KMS-11 (cell line): ENCODE measurements at regions not wholly inside any gene's neighbourhood (a gene's known extent, or its start where the extent isn't known, plus 50 kb on each side); places are given as distances from the start of the nearest gene placed in this dataset.
A peak's percentile ranks its signal among the peaks of the same experiment; 100 is the strongest.

Experiments
- H2AFZ ChIP-seq: fragments of 200-600 bp; sonication (generic); 2 replicates; pipeline ENCODE4 v1.6.1; 2016; ENCODE audit warnings: antibody characterized with exemption, mixed run types, low read depth
- H3K27ac ChIP-seq: fragments of 200-600 bp; sonication (generic); 2 replicates; pipeline ENCODE4 v1.6.1; 2016; ENCODE audit warnings: mild to moderate bottlenecking, mixed run types
- H3K27me3 ChIP-seq: fragments of 200-600 bp; sonication (generic); 2 replicates; pipeline ENCODE4 v1.6.1; 2017; ENCODE audit warnings: mild to moderate bottlenecking, low read depth, mixed run types, moderate library complexity; ENCODE audit not compliant: insufficient read depth
- H3K36me3 ChIP-seq: fragments of 200-600 bp; sonication (generic); 2 replicates; pipeline ENCODE4 v1.6.1; 2017; ENCODE audit warnings: mild to moderate bottlenecking, mixed run types; ENCODE audit not compliant: insufficient read depth
- H3K4me1 ChIP-seq: fragments of 200-600 bp; sonication (generic); 2 replicates; pipeline ENCODE4 v1.6.1; 2016; ENCODE audit warnings: mild to moderate bottlenecking, low read depth, mixed run types; ENCODE audit not compliant: poor library complexity, severe bottlenecking
- H3K4me2 ChIP-seq: fragments of 200-600 bp; sonication (generic); 2 replicates; pipeline ENCODE4 v1.7.0; 2016; ENCODE audit warnings: mild to moderate bottlenecking, mixed run types
- H3K4me3 ChIP-seq: fragments of 200-600 bp; sonication (generic); IDR thresholded peaks from 2 replicates; pipeline ENCODE4 v1.6.1; 2017; ENCODE audit warnings: low read depth, low read length, mixed read lengths; ENCODE audit not compliant: insufficient read depth
- H3K79me2 ChIP-seq: fragments of 200-600 bp; sonication (generic); 2 replicates; pipeline ENCODE4 v1.6.1; 2016; ENCODE audit warnings: low read depth, mixed run types; ENCODE audit not compliant: insufficient read depth
- H3K9ac ChIP-seq: fragments of 200-600 bp; sonication (generic); 2 replicates; pipeline ENCODE4 v1.6.1; 2016; ENCODE audit warnings: mild to moderate bottlenecking, mixed run types
- H4K20me1 ChIP-seq: fragments of 200-600 bp; sonication (generic); 2 replicates; pipeline ENCODE4 v1.6.1; 2016; ENCODE audit warnings: mild to moderate bottlenecking, mixed run types; ENCODE audit not compliant: insufficient read depth
- CTCF ChIP-seq: fragments of 200-600 bp; sonication (generic); conservative IDR thresholded peaks from 2 replicates; pipeline ENCODE4 v1.6.1; 2017; ENCODE audit warnings: low read depth, mild to moderate bottlenecking, antibody characterized with exemption, low read length, moderate library complexity, mixed read lengths

DNA sequence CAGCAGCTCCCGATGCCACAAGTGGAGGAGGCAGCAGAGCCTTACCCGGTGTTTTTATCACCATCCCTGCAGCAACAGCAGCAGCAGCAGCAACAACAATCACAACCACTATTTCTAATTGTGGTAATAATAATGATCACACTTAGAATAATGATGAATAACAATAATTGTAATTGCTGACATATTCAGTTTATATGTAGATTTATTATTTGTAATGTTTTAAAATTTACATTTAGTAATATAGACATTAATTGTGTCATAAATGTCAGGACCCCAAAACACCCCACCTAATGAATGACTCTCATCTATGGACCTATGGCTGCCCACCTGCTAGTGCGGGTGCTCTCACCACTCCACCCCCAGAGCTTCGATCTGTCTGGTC is 170.0 kb downstream of the AHSP start:
- Histone ChIP-seq H2AFZ (no peak overlapping the region), H3K9ac (no peak overlapping the region), H3K4me3 (no peak overlapping the region), H3K4me1 (peaks cover 14% of the 10 kb centered on the region), H3K27me3 (no peaks in the 10 kb centered on the region), H3K36me3 (no peaks in the 10 kb centered on the region), H3K4me2 (no peak overlapping the region), H3K27ac (no peak overlapping the region), H3K79me2 (no peaks in the 10 kb centered on the region), H4K20me1 (no peaks in the 10 kb centered on the region)
- TF ChIP-seq CTCF: no peak

- no peaks in the 10 kb centered on the region; the same call in 1 of the 2 replicates for H3K36me3 ChIP-seq
Observed at GRCh38 chr16:31698901-31699300, 171.2 kb downstream of the AHSP start.

DNA sequence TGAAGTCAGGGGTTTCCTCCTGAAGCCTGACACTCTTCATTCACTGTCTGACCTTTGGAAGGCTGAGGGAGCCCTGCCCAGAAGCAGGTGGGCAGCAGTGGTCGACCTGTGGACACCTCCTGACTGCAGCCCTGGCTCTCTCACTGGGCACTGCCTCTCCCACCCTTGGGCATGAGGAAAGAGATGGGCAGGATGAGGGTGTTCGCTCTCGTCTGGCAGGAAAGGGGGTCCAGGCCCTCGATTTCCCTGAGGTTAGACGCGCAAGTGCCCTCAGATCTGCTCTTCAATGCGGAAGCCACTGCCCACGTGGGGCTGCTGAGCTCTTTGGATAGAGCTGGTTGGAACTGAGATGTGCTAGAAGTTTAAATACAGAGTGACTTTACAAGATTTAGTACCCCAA is 171.9 kb downstream of the AHSP start:
- no peaks in the 10 kb centered on the region; the same call in 1 of the 2 replicates for H3K36me3 ChIP-seq
- peak overlapping the region; percentile 37; the same call in 1 of the 2 replicates for H3K4me2 ChIP-seq
- no peak for TF ChIP-seq CTCF
- H3K9ac ChIP-seq: no peak overlapping the region
- no peak overlapping the region for H3K4me3 ChIP-seq
- H3K4me1 ChIP-seq: peaks cover 14% of the 10 kb centered on the region
- no peak overlapping the region for H3K27ac ChIP-seq
- H3K79me2 ChIP-seq: no peaks in the 10 kb centered on the region
- no peaks in the 10 kb centered on the region for H3K27me3 ChIP-seq
- H2AFZ ChIP-seq: peak overlapping the region; percentile 99; the same call in 1 of the 2 replicates
- H4K20me1 ChIP-seq: no peaks in the 10 kb centered on the region

More at GRCh38 chr16:31698901-31699300, 171.2 kb downstream of the AHSP start:
- H3K9ac ChIP-seq: no peak overlapping the region
- H3K4me1 ChIP-seq: peaks cover 14% of the 10 kb centered on the region
- no peak overlapping the region for H3K4me3 ChIP-seq
- no peaks in the 10 kb centered on the region for H4K20me1 ChIP-seq
- no peaks in the 10 kb centered on the region for H3K27me3 ChIP-seq
- TF ChIP-seq CTCF: no peak
- no peak overlapping the region for H2AFZ ChIP-seq
- H3K4me2 ChIP-seq: no peak overlapping the region
- no peaks in the 10 kb centered on the region for H3K79me2 ChIP-seq
- H3K27ac ChIP-seq: no peak overlapping the region

- Histone ChIP-seq H3K4me2 (peak overlapping the region; percentile 37; the same call in 1 of the 2 replicates), H3K27me3 (no peaks in the 10 kb centered on the region), H4K20me1 (no peaks in the 10 kb centered on the region), H3K4me1 (peaks cover 14% of the 10 kb centered on the region), H3K27ac (no peak overlapping the region), H3K4me3 (peak overlapping the region; percentile 37), H2AFZ (peak overlapping the region; percentile 99), H3K79me2 (no peaks in the 10 kb centered on the region), H3K36me3 (no peaks in the 10 kb centered on the region; the same call in 1 of the 2 replicates), H3K9ac (peak overlapping the region; percentile 79; the same call in 1 of the 2 replicates)
- TF ChIP-seq CTCF: no peak
Observed at GRCh38 chr16:31700200-31700529, 172.5 kb downstream of the AHSP start.
